Mesenteric fat pad (tissue), 1 donor: ENCODE measurements at regions not wholly inside any gene's neighbourhood (a gene's known extent, or its start where the extent isn't known, plus 50 kb on each side); places are given as distances from the start of the nearest gene placed in this dataset.

Source experiments
- DNase-seq: peaks from one replicate; pipeline ENCODE4 v3.0.0-alpha.2; 2020; ENCODE audit warnings: low spot score
- donor health status: DM: yes; HTN: yes; CAD: no.

GRCh38 chr9:91126761-91127445 lies 234.8 kb downstream of the AUH start:
- no peak for DNase-seq

- no peak for DNase-seq
These were observed 234.1 kb downstream of the AUH start for GRCh38 chr9:91127653-91128052.

DNA sequence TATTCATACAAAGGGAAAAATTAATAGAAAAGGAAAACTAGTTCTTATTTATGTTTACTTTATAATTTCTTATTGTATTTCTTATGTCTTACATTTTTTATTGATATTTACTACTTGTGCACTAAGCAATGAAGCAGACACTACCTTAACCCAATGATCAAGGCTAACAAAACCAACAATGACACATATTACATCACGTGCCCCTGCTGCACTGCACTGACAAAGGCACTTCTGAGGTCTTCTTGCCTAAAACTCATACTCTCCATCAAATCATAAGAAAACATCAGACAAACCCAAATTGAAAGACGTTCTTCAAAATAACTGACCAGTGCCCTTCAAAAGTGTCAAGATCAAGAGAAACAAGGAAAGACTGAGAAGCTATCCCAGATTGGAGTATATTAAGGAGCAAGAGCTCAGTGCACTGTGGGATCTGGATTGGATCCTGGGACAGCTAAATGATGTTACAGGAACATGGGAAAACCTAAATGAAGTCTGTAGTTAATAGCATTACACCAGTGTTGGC lies 230.9 kb downstream of the AUH start:
- no peak for DNase-seq

GRCh38 chr9:91131433-91131839 lies 230.3 kb downstream of the AUH start:
- DNase-seq: no peak

DNA sequence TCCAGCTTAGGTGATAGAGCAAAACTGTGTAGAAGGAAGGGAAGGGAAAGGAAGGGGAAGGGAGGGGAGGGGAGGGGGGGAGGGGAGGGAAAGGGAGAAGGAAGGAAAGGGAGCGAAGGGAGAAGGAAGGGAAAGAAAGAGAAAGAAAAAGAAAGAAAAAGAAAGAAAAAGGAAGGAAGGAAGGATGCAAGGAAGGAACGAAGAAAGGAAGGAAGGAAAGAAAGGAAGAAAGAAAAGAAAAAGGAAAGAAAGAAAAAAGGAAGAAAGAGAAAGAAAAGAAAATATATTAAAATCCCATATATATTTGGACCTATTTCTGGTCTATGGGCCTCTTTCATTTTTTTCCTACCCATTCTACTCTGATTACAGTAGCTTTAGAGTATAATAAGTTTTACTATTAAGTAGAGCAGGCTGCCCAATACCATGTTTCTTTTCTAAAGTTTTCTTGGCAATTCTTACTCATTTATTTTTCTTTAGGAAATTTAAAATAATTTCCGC lies 229.1 kb downstream of the AUH start:
- no peak for DNase-seq

DNA sequence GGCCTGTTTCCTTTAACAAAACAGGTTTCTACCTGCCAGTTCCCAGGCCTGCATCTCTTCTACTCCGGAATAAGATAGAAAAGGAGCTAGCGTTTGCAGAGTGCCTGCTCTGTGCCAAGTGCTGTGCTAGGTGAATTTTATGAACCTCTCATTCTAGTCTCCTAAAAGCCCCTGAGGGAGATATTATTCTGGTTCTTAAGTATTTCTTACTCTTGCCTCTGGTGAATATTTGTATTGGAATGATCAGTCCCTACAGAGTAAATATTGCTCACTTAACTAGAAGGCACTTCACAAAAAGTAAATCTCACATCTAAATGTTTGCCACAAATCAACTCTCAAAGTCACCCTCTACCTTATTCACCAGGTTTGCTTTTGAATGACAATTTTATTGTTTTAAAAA lies 227.1 kb downstream of the AUH start:
- no peak for DNase-seq

GRCh38 chr9:91137391-91137790 lies 224.3 kb downstream of the AUH start:
- no peak for DNase-seq

DNA sequence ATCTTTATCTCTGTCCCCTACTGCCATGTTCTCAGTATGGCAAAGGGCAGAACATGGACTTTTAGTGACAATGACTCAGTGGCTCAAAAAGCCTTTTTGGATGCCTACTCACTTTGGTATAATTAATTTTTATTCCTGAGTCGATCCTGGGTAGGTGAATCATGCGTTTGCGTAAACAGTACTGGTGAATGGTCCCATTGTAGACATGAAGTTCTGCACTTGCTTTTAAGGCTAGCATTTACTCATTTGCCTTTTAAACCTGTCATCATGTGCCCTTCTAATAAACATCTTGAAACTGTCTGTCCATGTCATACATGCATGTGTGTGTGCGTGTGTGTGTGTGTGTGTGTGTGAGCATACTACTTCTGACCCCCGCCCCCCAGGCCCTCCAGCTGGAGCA lies 223.0 kb downstream of the AUH start:
- DNase-seq: no peak

- no peak for DNase-seq
These were observed 220.2 kb downstream of the AUH start for GRCh38 chr9:91141407-91141965.

DNA sequence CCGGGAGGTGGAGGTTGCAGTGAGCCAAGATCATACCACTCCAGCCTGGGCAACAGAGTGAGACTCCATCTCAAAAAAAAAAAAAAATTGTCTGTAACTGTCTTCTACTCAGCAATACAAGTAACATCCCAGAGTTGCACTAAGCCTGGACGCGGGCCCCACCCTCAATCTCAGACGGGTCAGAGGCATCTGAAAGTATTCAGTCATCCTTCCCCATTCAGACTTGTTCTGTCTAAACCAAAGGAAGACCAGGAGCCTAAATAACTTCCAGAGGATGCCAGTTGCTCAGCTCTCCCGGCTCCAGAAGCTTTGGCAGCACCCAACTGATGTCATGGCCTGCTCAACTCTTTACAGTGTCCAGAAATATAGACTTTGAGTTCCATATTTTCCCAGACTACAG lies 218.6 kb downstream of the AUH start:
- no peak for DNase-seq

DNA sequence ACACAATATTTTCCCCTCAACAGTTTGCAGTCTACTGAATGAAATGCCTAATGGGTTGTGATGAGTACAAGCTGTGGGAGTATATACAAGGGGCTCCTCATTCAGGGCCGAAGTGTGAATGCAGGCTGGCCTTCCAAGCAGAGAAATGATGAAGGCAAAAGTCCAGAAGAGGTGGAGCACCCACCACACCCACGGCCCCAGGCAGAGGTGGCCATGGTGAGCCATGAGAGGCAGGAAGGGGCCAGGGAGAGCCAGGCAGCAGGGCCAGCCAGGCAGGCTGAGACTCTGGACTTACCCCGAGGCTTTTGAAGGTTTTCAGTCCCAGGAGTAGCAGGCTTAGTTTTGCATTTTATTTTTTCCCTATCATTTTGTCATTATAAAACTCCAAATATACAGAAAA lies 218.1 kb downstream of the AUH start:
- DNase-seq: no peak

GRCh38 chr9:91144769-91145168 lies 216.9 kb downstream of the AUH start:
- DNase-seq: no peak

DNA sequence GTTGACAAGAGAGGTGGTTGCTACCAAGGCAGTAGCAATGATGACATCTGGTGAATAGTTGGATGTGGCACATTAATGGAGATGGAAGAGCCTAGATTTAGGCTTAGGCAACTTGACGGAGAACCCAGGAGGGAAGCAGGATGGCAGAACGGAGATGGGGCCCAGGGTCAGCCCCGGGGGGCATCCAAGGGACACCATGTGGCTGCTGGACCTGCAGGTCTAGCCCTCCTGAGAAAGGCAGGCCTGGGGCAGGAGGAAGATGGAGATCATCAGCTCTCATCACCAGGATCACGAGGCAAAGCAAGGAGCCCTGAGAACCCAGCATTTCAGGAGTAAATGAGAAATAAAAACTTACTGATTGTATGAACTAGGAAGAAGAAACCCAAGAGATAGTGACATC lies 216.2 kb downstream of the AUH start:
- DNase-seq: no peak

DNA sequence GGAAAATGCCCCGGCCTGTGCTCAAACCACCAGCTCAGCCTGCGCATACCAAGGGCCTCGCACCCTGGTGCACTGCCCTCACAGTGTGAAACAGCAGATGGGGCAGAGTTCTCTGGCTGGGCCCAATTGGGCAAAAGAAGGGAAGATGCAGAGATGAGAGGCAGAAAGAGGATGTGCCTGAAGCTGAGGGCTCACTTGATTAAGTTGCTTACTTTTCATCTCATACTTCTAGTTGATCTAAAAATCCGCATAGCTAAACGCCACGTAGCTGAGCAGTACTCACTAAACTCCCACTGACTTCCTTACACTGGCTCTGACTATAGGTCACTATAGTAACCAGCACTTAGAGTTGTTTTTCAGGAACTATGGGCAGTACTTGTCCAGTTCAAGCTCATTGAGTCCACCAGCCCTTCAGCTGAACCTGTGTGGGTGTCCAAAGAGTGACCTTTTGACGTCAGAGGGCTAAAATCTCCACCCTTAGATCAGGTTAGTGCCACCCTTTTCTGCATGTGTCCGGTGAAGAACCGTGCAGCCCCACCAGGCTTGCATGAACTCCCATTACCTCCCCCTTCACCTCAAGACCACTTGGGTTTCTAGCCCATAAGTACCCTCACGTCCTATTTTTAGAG lies 215.2 kb downstream of the AUH start:
- DNase-seq: no peak

DNA sequence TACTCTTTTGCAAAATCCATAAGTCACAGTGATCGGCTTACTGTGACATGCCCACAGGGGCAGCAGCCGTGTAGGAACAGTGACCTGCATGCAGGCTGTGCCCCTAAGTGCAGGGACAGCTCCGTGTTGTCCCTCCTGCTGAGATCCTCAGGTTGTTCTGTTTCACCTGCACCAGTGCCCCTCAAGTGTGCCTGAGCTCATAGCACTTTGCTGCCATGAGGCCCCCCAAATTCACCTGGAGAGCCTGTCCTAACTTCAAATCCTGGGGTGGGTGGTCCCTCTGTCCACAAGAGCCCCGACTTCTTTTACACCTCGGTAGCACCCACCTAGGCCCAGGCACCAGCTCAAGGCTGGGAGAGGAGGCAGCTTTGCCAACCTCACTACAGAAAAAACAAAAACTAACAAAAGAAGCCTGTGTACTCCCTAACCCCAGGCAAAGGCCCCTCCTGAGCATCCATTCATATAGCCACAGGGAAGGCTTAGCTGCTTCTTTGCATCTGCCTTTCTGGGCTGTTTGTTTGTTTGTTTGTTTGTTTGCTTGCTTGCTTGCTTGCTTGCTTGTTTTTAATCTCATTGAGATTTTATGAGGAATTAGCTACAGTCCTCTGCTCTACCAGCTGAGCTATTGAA lies 214.5 kb downstream of the AUH start:
- DNase-seq: no peak

GRCh38 chr9:91148306-91148705 lies 213.4 kb downstream of the AUH start:
- DNase-seq: no peak

DNA sequence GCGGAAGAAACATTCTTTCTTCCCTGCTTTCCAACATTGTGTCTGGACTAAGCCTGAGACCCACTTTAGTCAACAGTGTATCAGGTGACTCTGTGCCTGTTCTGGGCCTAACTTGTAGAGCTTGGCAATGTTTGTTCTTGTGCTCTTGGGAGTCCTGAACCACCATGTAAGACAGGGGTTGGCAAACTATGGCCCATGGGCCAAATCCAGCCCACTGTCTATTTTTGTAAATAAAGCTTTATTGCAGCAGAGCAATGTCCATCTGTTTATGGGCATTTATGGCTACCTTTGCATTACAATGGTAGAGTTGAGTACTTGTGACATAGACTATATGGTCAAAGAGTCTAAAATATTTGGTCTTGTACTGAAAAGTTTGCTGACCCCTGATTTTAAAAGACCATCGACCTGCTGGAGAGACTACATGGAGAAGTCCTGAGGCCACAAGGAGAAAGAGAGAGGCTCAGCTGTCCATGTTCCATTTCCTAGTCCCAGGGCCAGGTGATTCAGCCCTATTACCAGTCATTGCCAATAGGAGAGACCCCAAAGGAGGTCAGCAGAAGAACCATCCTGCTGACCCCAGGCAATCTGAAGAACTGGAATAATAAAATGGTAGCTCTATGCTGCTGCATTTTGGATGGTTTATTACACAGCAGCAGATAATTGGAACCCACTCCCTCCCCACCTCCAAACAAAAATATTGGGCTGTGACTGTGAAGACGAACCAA lies 211.3 kb downstream of the AUH start:
- no peak for DNase-seq

DNA sequence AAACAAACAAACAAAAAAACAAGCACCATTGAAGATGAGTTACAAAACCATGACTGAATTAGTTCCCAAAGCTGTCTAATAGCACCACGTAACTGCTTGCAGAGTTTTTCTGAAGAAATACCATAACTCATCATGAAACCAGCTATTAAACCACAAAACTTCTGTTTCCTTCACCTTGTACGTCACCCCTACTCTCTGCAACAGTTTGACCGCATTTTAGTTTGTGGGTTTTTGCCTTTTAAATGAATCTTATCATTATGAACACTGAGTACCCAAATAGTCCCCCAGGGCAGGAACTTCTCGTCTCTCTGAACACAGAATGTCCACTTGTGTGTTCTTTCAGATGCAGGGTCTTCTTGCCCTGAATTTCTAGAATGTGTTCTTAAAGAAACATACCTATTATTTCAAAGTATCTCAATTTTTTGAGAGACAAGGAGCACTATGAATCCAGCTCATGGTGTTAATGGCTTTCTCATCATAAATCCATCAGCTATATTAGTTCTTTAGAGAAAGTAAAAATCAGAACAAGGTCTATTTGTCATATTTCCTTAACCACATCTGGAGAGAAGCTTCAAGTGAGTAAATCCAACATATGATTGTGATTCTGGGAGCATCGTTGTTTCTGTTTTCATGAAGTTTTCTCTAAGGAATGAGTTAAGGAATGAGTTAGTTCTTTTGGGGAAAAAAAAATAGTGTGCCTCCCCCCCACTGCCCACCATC lies 210.6 kb downstream of the AUH start:
- no peak for DNase-seq

GRCh38 chr9:91151718-91152095 lies 210.0 kb downstream of the AUH start:
- DNase-seq: no peak

- DNase-seq: no peak
These were observed 207.0 kb downstream of the AUH start for GRCh38 chr9:91154686-91155085.

GRCh38 chr9:91155181-91155580 lies 206.5 kb downstream of the AUH start:
- no peak for DNase-seq
